ENCODE measurements at regions not wholly inside any gene's neighbourhood (a gene's known extent, or its start where the extent isn't known, plus 50 kb on each side); places are given as distances from the start of the nearest gene placed in this dataset.

GRCh38 chr13:62250501-62251201 is 835.0 kb upstream of the PCDH20 start:
- no peaks in the 10 kb centered on the region for H3K27me3 ChIP-seq (replicated peaks; ENCODE audit: control insufficient read depth, insufficient read depth, low read length)
- DNase-seq (ENCODE audit: extremely low read depth, insufficient read length): no peak
- H3K36me3 ChIP-seq (ENCODE audit: control insufficient read depth, insufficient read depth, low read length): no peaks in the 10 kb centered on the region
- TF ChIP-seq CTCF (IDR thresholded peaks at IDR 0.05; ENCODE audit: insufficient read depth, low read length, poor library complexity, severe bottlenecking): no peak
- no peak overlapping the region for H3K4me3 ChIP-seq (replicated peaks; ENCODE audit: low read depth, low read length)

- TF ChIP-seq CTCF (IDR thresholded peaks at IDR 0.05; ENCODE audit: insufficient read depth, low read length, poor library complexity, severe bottlenecking): no peak
- Histone ChIP-seq H3K4me3 (replicated peaks; ENCODE audit: low read depth, low read length) (no peak overlapping the region), H3K27me3 (replicated peaks; ENCODE audit: control insufficient read depth, insufficient read depth, low read length) (no peaks in the 10 kb centered on the region), H3K36me3 (ENCODE audit: control insufficient read depth, insufficient read depth, low read length) (no peaks in the 10 kb centered on the region)
- no peak for DNase-seq (ENCODE audit: extremely low read depth, insufficient read length)
Observed at GRCh38 chr13:62246581-62246980, 830.9 kb upstream of the PCDH20 start.

GRCh38 chr13:62243106-62243505 is 827.5 kb upstream of the PCDH20 start:
- Histone ChIP-seq H3K36me3 (ENCODE audit: control insufficient read depth, insufficient read depth, low read length) (no peaks in the 10 kb centered on the region), H3K4me3 (replicated peaks; ENCODE audit: low read depth, low read length) (no peak overlapping the region), H3K27me3 (replicated peaks; ENCODE audit: control insufficient read depth, insufficient read depth, low read length) (no peaks in the 10 kb centered on the region)
- no peak for DNase-seq (ENCODE audit: extremely low read depth, insufficient read length)
- no peak for TF ChIP-seq CTCF (IDR thresholded peaks at IDR 0.05; ENCODE audit: insufficient read depth, low read length, poor library complexity, severe bottlenecking)

DNA sequence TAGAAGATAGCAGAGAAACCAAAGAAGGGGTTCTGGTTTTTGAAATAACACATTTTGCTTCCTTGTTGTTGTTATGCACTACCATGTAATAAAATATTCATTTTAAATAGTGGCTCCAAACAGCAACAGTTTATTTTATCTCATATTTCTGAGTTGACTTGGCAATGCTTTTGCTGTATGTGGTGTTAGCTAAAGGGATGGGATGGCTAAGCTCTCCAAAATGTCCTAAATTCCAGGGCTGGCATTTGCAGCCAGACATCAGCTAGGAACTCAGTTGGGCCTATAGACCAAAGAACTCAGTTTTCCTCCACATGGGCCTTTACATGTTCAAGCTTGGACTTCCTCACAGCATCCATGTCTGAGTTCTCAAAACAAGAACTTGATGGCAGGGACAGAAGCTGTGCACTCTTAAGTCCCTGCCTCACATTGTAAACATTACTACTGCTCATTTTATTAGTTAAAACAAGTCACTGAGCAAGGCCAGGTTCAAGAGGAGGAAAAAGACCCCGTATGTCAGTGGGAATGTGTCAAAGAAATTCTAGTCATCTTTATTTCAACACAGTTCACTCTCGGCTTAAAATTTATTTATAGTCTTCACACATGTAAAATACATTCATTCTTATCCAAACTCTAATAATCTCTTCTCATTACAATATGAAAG is 819.3 kb upstream of the PCDH20 start:
- no peak for TF ChIP-seq CTCF (IDR thresholded peaks at IDR 0.05; ENCODE audit: insufficient read depth, low read length, poor library complexity, severe bottlenecking)
- no peak overlapping the region for H3K4me3 ChIP-seq (replicated peaks; ENCODE audit: low read depth, low read length)
- H3K27me3 ChIP-seq (replicated peaks; ENCODE audit: control insufficient read depth, insufficient read depth, low read length): no peaks in the 10 kb centered on the region
- no peak for DNase-seq (ENCODE audit: extremely low read depth, insufficient read length)
- no peaks in the 10 kb centered on the region for H3K36me3 ChIP-seq (ENCODE audit: control insufficient read depth, insufficient read depth, low read length)

- TF ChIP-seq CTCF (IDR thresholded peaks at IDR 0.05; ENCODE audit: insufficient read depth, low read length, poor library complexity, severe bottlenecking): no peak
- H3K27me3 ChIP-seq (replicated peaks; ENCODE audit: control insufficient read depth, insufficient read depth, low read length): no peaks in the 10 kb centered on the region; the same call in 1 of the 2 replicates
- no peaks in the 10 kb centered on the region for H3K36me3 ChIP-seq (ENCODE audit: control insufficient read depth, insufficient read depth, low read length)
- H3K4me3 ChIP-seq (replicated peaks; ENCODE audit: low read depth, low read length): no peak overlapping the region
- no peak for DNase-seq (ENCODE audit: extremely low read depth, insufficient read length)
Observed at GRCh38 chr13:62210951-62211350, 795.3 kb upstream of the PCDH20 start.
